ENCODE measurements at regions not wholly inside any gene's neighbourhood (a gene's known extent, or its start where the extent isn't known, plus 50 kb on each side); places are given as distances from the start of the nearest gene placed in this dataset.

DNA sequence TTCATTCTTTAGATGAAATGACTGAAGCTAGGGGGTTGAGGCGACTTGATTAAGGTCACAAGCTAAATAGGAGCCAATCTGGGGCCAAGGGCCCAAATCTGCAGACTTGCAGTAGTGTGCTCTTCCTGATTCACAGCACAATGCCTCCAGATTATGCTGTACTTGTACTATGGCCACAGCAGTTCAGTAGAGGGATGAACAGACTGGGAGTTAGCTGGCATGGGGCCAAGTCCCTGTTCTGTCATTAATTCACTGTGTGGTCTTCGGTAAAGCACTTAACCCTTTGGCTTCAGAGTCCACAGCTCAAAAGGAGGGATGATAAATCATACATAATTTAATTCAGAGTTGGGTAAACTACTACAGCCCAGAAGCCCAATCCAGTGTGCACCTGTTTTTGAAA is 196.8 kb downstream of the XPNPEP1 start:
- TF ChIP-seq TAF1 (IDR thresholded peaks at IDR 0.05; ENCODE audit: low read depth, low read length) (no peak), POLR2A (IDR thresholded peaks at IDR 0.05; ENCODE audit: low read depth, low read length) (no peak), POLR2AphosphoS5 (IDR thresholded peaks at IDR 0.05; ENCODE audit: low read depth, low read length) (no peak), POU2F2 (IDR thresholded peaks at IDR 0.05; ENCODE audit: low read depth, low read length) (no peak), SPI1 (IDR thresholded peaks at IDR 0.05; ENCODE audit: low read depth, low read length) (no peak)
